ENCODE measurements at regions not wholly inside any gene's neighbourhood (a gene's known extent, or its start where the extent isn't known, plus 50 kb on each side); places are given as distances from the start of the nearest gene placed in this dataset.

DNA sequence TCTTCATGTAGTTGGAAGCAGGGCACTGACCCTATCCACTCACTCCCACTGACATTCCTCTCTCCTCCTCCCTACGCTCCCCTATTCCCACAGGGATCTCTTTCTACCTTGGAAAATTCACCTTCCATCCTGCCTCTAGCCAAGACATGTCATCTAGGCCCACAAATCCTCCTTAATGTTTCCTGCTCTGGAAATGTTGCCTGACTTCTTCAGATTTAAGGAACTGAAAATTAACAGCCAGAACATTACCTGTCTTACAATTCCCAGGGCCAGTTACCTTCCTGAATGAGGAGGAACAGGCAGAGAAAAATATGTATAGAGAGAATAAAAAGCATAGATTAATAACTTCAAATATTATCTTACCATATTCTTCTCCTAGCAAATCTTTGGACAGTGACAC lies 147.3 kb downstream of the MRPL39 start:
- Histone ChIP-seq H3K4ac (replicated peaks; ENCODE audit: insufficient read length, low read depth, low read length) (no peak overlapping the region), H2AK5ac (ENCODE audit: low read depth, low read length) (no peak overlapping the region), H3K27me3 (replicated peaks in 1 of 4; ENCODE audit: control insufficient read depth in 3 of 4, extremely low read depth in 1 of 4, insufficient read depth in 3 of 4, low read length in 3 of 4) (no peaks in the 10 kb centered on the region; a peak in 1 of 7 replicates), H4K91ac (replicated peaks; ENCODE audit: insufficient read length, low read length) (no peak overlapping the region), H3K36me3 (ENCODE audit: control insufficient read depth in 2 of 4, insufficient read depth in 4 of 4, low read length in 3 of 4) (no peaks in the 10 kb centered on the region; a peak in 1 of 8 replicates), H4K5ac (ENCODE audit: insufficient read length, low read depth, low read length) (no peak overlapping the region), H2BK20ac (ENCODE audit: low read length) (no peak overlapping the region), H3K4me1 (replicated peaks in 1 of 4; ENCODE audit: control insufficient read depth in 3 of 4, insufficient read depth in 4 of 4, low read length in 3 of 4) (no peaks in the 10 kb centered on the region), H2BK15ac (ENCODE audit: low read length) (no peak overlapping the region), H3K79me2 (ENCODE audit: control insufficient read depth in 1 of 2, insufficient read depth in 2 of 2, low read length in 2 of 2) (no peaks in the 10 kb centered on the region), H2BK120ac (replicated peaks; ENCODE audit: low read depth, low read length) (no peak overlapping the region), H3K56ac (replicated peaks; ENCODE audit: insufficient read length, low read depth, low read length) (no peak overlapping the region), H4K20me1 (replicated peaks in 1 of 2; ENCODE audit: control insufficient read depth in 1 of 2, insufficient read depth in 2 of 2, low read length in 2 of 2) (no peaks in the 10 kb centered on the region), H3K9ac (replicated peaks in 1 of 4; ENCODE audit: extremely low read depth in 1 of 4, low read depth in 3 of 4, low read length in 3 of 4) (no peak overlapping the region), H3K18ac (ENCODE audit: extremely low read depth, low read length) (no peak overlapping the region), H3K9me3 (ENCODE audit: insufficient read depth in 2 of 2, low read depth in 1 of 2, low read length in 1 of 2) (no peaks in the 10 kb centered on the region), H4K8ac (ENCODE audit: extremely low read depth, insufficient read depth, low read length) (no peak overlapping the region), H3K79me1 (ENCODE audit: low read depth, low read length) (no peaks in the 10 kb centered on the region), H3K4me2 (ENCODE audit: insufficient read depth in 1 of 2, low read depth in 2 of 2, low read length in 2 of 2) (no peak overlapping the region), H3K23ac (ENCODE audit: insufficient read length) (no peak overlapping the region), H3K23me2 (ENCODE audit: low read depth, low read length) (no peaks in the 10 kb centered on the region), H3K4me3 (ENCODE audit: extremely low read depth in 1 of 4, insufficient read depth in 2 of 4, low read depth in 3 of 4, low read length in 4 of 4) (no peak overlapping the region), H2BK5ac (ENCODE audit: low read depth, low read length) (no peak overlapping the region), H2AFZ (ENCODE audit: low read length) (no peak overlapping the region), H2BK12ac (ENCODE audit: low read depth, low read length) (no peak overlapping the region), H3K27ac (ENCODE audit: low read depth, low read length) (no peak overlapping the region), H3K14ac (ENCODE audit: insufficient read length) (no peak overlapping the region)
- DNase-seq (ENCODE audit: low read depth in 1 of 2, low spot score in 2 of 2) (no peak), FAIRE-seq (no peak)
- TF ChIP-seq YY1 (IDR thresholded peaks at IDR 0.05; ENCODE audit: low read depth, low read length): no peak
- TF ChIP-seq, protein P1, sequence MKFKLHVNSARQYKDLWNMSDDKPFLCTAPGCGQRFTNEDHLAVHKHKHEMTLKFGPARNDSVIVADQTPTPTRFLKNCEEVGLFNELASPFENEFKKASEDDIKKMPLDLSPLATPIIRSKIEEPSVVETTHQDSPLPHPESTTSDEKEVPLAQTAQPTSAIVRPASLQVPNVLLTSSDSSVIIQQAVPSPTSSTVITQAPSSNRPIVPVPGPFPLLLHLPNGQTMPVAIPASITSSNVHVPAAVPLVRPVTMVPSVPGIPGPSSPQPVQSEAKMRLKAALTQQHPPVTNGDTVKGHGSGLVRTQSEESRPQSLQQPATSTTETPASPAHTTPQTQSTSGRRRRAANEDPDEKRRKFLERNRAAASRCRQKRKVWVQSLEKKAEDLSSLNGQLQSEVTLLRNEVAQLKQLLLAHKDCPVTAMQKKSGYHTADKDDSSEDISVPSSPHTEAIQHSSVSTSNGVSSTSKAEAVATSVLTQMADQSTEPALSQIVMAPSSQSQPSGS (IDR thresholded peaks at IDR 0.05; ENCODE audit: low read length): no peak
- POLR2A ChIA-PET (ENCODE audit: partially characterized antibody): no interaction called here
- 70% methylated on average over 1 of the region's 1 CpG; no CpG with 5 or more reads in 1 of the 2 experiments for WGBS, 2 experiments (ENCODE audit: extremely low coverage in 1 of 2, insufficient coverage in 1 of 2, insufficient read length in 1 of 2, insufficient replicate concordance in 2 of 2, low coverage in 1 of 2, low lambda C conversion rate in 2 of 2, missing lambda C conversion rate in 1 of 2)
- CTCF ChIA-PET (ENCODE audit: partially characterized antibody): no interaction called here
